ENCODE measurements at regions not wholly inside any gene's neighbourhood (a gene's known extent, or its start where the extent isn't known, plus 50 kb on each side); places are given as distances from the start of the nearest gene placed in this dataset.
"Not testable (repeated sequence)": the region's sequence is repeated elsewhere in the genome, so short reads cannot be mapped to it uniquely, and the experiment has no call there.

DNA sequence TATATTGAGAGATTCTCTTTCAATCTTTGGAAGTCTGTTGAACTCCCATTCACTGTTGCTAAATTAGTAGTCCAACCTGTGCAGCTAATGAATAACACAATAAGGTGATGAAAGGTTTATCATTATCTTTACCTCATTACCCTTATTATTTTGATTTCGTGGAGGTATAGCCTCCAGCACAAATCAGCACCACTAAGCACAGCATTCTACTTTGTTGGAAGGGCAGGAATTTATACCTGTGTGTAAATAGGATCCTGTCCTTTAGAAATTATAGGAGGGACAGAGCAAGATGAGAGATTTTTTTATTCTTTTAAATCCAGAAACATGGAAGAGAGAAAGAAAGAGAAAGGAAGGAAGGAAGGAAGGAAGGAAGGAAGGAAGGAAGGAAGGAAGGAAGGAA lies 454.1 kb downstream of the PDGFC start:
- Histone ChIP-seq H3K9me3 (no peaks in the 10 kb centered on the region), H3K36me3 (replicated peaks in 1 of 2; ENCODE audit: insufficient read depth in 1 of 2, low read depth in 2 of 2) (no peaks in the 10 kb centered on the region), H3K27me3 (no peaks in the 10 kb centered on the region), H3K4me3 (no peak overlapping the region), H3K4me1 (no peaks in the 10 kb centered on the region), H3K27ac (no peak overlapping the region)
- 24 to 37% methylated on average over 1 of the region's 1 CpG for WGBS, 2 donors
- no peak for ATAC-seq
- intact Hi-C loops (cut with DNase I), result no loop called here
- DNase-seq, result no peak
- TF ChIP-seq, protein P1, sequence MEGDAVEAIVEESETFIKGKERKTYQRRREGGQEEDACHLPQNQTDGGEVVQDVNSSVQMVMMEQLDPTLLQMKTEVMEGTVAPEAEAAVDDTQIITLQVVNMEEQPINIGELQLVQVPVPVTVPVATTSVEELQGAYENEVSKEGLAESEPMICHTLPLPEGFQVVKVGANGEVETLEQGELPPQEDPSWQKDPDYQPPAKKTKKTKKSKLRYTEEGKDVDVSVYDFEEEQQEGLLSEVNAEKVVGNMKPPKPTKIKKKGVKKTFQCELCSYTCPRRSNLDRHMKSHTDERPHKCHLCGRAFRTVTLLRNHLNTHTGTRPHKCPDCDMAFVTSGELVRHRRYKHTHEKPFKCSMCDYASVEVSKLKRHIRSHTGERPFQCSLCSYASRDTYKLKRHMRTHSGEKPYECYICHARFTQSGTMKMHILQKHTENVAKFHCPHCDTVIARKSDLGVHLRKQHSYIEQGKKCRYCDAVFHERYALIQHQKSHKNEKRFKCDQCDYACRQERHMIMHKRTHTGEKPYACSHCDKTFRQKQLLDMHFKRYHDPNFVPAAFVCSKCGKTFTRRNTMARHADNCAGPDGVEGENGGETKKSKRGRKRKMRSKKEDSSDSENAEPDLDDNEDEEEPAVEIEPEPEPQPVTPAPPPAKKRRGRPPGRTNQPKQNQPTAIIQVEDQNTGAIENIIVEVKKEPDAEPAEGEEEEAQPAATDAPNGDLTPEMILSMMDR (IDR thresholded peaks at IDR 0.05), result no peak
- TF ChIP-seq POLR2A (IDR thresholded peaks at IDR 0.05), result no peak

GRCh38 chr4:156516698-156517097 lies 454.9 kb downstream of the PDGFC start:
- TF ChIP-seq, protein P1 (IDR thresholded peaks at IDR 0.05), result no peak
- no peak for TF ChIP-seq POLR2A (IDR thresholded peaks at IDR 0.05)
- Histone ChIP-seq H3K27ac (no peak overlapping the region), H3K36me3 (replicated peaks in 1 of 2; ENCODE audit: insufficient read depth in 1 of 2, low read depth in 2 of 2) (no peaks in the 10 kb centered on the region), H3K9me3 (no peaks in the 10 kb centered on the region), H3K27me3 (no peaks in the 10 kb centered on the region), H3K4me1 (no peaks in the 10 kb centered on the region), H3K4me3 (no peak overlapping the region)
- intact Hi-C loops (cut with DNase I), result no loop called here
- 46 to 80% methylated on average over 1 of the region's 1 CpG for WGBS, 2 donors
- DNase-seq (no peak), ATAC-seq (no peak)

- DNase-seq (no peak), ATAC-seq (no peak)
- intact Hi-C loops (cut with DNase I), result no loop called here
- Histone ChIP-seq H3K27ac (no peak overlapping the region), H3K27me3 (no peaks in the 10 kb centered on the region), H3K4me1 (no peaks in the 10 kb centered on the region), H3K9me3 (no peaks in the 10 kb centered on the region), H3K36me3 (replicated peaks in 1 of 2; ENCODE audit: insufficient read depth in 1 of 2, low read depth in 2 of 2) (no peaks in the 10 kb centered on the region), H3K4me3 (no peak overlapping the region)
- TF ChIP-seq, protein P1 (IDR thresholded peaks at IDR 0.05), result no peak
- no peak for TF ChIP-seq POLR2A (IDR thresholded peaks at IDR 0.05)
- WGBS, 2 donors, result 51 to 61% methylated on average over 3 of the region's 3 CpGs
These were observed 456.3 kb downstream of the PDGFC start for GRCh38 chr4:156515295-156515694.

DNA sequence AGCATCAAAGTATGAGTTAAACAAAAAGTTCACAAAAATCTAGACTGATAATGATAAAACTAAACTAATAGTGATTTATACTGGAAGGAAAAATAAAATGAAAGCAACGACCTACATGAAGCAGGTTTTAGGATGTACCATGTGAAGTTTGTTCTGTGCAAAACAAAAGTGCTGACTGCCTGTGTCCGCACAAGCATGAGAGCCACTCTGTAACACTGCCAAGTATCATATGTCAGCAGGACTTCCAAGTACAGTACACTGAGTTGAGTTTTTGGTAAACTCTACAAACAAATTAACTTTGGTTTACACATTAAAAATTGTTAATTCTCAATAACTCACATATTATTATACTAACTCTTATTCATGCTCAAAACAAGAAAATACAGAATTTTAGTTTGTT lies 459.0 kb downstream of the PDGFC start:
- Histone ChIP-seq H3K4me1 (no peaks in the 10 kb centered on the region), H3K9me3 (no peaks in the 10 kb centered on the region), H3K36me3 (replicated peaks in 1 of 2; ENCODE audit: insufficient read depth in 1 of 2, low read depth in 2 of 2) (no peaks in the 10 kb centered on the region), H3K27ac (no peak overlapping the region), H3K4me3 (no peak overlapping the region), H3K27me3 (no peaks in the 10 kb centered on the region)
- TF ChIP-seq POLR2A (IDR thresholded peaks at IDR 0.05), result no peak
- TF ChIP-seq, protein P1 (IDR thresholded peaks at IDR 0.05), result no peak
- intact Hi-C loops (cut with DNase I), result no loop called here
- ATAC-seq (no peak), DNase-seq (no peak)
- WGBS, 2 donors, result 29 to 41% methylated on average over 2 of the region's 2 CpGs

- not testable (repeated sequence) for ATAC-seq, H3K27ac ChIP-seq
- 83 to 89% methylated on average over 1 of the region's 1 CpG for WGBS, 2 donors
These were observed 461.7 kb downstream of the PDGFC start for GRCh38 chr4:156509921-156510320.

More at GRCh38 chr4:156509921-156510320, 461.7 kb downstream of the PDGFC start:
- intact Hi-C loops (cut with DNase I); H3K27me3 ChIP-seq; DNase-seq; H3K4me3 ChIP-seq; H3K36me3 ChIP-seq (replicated peaks in 1 of 2; ENCODE audit: insufficient read depth in 1 of 2, low read depth in 2 of 2); H3K4me1 ChIP-seq; H3K9me3 ChIP-seq: not testable (repeated sequence)

Data from body of pancreas (tissue), 4 donors.